Activated CD4-positive, alpha-beta T cell treated with anti-CD3 and anti-CD28 coated beads, Interleukin-2, Interleukin-4, amounts not matched to agents 100 ng/mL and 50 ng/mL, durations not matched to agents 16 hours and 8 hours (primary cell): ENCODE measurements at regions not wholly inside any gene's neighbourhood (a gene's known extent, or its start where the extent isn't known, plus 50 kb on each side); places are given as distances from the start of the nearest gene placed in this dataset.

Source experiments
- DNase-seq: peaks from one replicate; pipeline ENCODE4 v3.0.0-alpha.2; 2020; ENCODE audit warnings: low spot score

DNA sequence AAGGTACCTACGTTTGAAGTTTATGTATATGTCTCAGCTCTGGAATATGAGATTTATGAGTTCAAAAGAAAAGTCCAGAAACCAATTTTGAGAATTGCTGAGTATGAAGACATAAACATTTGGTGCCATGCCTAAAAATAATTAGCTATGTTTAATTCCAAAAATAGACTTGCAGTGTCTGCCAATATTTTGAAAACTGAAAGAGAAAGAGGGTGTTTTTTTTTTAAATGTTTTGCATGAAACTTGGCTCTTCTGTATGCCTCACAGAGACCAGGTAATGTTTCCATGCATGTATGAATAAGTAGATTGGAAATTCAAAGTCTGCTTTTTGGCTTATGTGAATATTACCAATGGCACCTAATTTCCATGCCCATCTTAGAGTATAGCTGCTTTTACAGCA lies 634.4 kb upstream of the C9orf72 start:
- DNase-seq: no peak

DNA sequence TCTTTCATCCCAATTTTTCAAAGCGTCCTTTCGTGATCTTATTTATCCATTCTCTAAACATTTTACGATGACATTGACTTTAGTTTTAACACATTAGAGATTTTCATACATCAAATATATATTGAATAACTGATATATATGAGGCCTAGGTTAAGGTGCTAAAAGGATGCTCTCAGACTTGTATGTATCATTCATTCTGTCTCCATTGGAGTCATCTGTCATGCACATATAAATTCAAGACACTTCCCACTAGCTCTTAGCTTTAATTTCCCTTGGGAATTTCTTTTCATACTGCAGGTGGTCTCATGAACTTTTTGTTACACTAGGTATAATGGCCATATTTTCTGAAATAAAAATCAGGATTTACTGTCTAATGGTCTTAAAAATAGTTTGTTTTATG lies 635.8 kb upstream of the C9orf72 start:
- no peak for DNase-seq

- no peak for DNase-seq
These were observed 639.7 kb upstream of the C9orf72 start for GRCh38 chr9:28212979-28213378.

- DNase-seq: no peak
These were observed 642.4 kb upstream of the C9orf72 start for GRCh38 chr9:28215536-28216299.

DNA sequence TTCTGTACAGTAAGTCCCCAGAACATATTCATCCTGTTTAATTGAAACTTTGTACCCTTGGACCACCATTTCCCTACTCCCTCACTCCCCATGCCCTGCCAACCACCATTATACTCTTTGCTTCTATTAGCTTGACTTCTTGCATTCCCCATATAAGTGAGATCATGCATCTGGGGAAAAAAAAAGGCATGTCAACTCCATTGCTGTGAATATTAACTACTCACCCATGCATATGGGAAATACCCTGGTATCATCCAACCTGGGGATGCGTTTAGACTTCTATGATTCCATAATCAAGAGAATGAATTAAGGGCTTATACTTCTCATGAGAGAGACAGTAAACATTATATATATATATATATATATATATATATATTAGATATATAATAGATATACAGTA lies 659.4 kb upstream of the C9orf72 start:
- DNase-seq: no peak

DNA sequence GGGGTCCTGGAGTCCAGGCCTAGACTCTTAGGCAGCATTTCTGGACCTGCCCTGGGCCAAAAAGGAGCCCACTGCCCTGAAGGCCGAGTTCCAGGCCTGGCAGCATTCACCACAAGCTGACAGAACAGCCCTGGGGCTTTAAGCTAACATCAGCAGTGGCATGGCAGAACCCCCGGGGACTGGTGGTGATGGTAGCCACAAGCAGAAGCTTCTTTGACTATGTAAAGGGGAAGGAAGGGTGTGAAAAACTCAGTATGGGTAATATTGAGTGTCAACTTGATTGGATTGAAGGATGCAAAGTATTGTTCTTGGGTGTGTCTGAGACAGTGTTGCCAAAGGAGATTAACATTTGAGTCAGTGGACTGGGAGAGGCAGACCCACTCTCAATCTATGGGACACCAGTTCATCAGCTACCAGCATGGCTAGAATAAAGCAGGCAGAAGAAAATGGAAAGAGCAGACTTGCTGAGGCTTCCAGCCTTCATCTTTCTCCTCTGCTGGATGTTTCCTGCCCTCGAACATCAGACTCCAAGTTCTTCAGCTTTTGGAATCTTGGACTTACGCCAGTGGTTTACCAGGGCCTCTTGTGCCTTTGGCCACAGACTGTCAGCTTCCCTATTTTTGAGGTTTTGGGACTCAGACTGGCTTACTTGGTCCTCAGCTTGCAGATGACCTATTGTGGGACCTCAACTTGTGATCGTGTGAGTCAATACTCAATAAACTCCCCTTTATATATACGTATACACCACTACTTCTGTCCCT lies 661.0 kb upstream of the C9orf72 start:
- DNase-seq: no peak

- DNase-seq: no peak
These were observed 661.6 kb upstream of the C9orf72 start for GRCh38 chr9:28234894-28235277.

DNA sequence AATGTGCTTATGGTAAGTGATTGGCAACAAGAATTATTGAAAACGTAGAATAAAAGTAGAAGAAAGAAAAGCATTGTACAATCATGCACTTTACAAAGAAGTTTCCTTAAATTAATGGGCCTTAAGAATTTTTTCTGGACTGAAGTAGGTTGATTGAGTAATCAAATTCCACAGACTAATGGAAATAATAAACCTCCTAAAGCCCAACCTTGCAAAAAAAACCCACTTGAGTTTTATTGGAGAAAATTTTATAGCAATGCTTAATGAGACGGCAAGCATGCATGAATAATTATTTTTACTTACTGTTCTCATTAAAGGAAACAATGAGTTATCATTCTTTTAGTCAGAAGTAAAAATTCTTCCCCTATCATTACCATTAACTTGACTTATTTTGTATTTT lies 676.1 kb upstream of the C9orf72 start:
- no peak for DNase-seq

DNA sequence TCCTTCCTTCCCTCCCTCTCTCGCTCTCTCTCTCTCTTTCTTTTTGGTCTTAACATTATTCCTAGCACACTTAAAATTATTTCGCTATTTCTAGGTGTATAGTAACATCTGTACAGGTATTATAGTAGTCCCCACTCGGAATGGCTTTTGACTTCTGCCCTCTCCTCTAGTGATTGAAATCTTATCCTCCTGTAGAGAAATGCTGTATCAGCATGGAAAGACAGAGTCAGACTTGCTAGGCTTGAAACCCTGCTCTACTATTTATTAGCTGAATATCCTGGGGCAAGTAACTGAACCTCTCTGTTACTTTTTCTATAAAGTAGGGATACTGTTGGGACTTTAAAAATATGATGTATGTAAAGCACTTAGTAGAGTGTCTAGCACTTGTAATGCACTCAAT lies 681.9 kb upstream of the C9orf72 start:
- DNase-seq: no peak

GRCh38 chr9:28260330-28260729 lies 687.0 kb upstream of the C9orf72 start:
- no peak for DNase-seq

DNA sequence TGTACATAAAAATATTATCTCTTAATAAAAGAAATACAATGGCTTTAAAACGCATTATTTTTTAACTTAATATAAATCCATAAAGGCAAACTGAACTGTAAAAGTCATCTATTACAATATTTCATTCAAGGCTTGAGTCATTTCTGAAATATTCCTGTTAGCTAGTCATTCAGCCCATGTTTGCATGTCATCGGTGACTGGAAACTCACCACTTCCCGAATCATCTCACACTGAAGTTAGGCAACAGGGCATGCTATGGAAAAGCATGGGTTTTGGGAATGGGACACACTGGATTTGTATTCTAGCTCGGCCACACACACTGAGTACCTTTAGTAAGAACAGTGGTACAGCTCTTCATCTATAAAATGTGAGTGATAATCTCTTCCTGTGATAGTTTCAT lies 691.1 kb upstream of the C9orf72 start:
- DNase-seq: no peak

GRCh38 chr9:28267351-28267750 lies 694.1 kb upstream of the C9orf72 start:
- no peak for DNase-seq

- DNase-seq: no peak
These were observed 696.9 kb upstream of the C9orf72 start for GRCh38 chr9:28270156-28270555.

GRCh38 chr9:28272127-28272526 lies 698.8 kb upstream of the C9orf72 start:
- no peak for DNase-seq

- no peak for DNase-seq
These were observed 714.2 kb upstream of the C9orf72 start for GRCh38 chr9:28287455-28287854.

GRCh38 chr9:28289746-28290145 lies 716.5 kb upstream of the C9orf72 start:
- DNase-seq: no peak

DNA sequence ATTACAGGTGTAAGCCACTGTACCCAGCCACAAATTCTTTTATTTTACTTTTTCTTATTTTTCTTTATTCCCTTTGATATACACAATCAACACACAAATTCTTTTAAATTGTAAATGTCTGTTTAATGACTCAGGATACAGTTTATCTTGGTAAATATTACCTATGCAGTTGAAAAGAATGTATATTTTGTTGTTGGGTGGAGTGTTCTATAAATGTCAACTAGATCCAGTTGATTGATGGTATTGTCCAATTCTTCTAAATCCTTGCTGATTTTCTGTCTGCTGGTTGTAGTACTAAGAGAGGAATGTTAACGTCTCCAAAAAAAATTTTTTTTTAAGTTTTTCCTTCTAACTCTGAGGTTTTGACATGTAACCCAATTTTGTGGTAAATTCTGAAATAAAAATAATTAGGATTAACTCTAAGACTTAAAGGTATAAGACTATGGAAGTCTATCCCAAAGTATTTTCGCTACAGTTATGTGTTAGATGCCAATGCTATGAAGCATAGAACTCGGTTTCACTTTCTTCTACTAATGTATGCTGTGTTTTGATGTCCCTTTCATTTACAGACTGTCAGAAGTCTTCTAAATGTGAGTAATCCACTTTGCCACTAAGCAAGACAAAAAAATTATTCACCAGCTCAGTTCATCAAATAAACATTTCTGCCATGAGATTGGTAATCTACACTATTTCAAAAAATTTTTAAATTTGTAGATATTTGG lies 720.2 kb upstream of the C9orf72 start:
- DNase-seq: no peak

DNA sequence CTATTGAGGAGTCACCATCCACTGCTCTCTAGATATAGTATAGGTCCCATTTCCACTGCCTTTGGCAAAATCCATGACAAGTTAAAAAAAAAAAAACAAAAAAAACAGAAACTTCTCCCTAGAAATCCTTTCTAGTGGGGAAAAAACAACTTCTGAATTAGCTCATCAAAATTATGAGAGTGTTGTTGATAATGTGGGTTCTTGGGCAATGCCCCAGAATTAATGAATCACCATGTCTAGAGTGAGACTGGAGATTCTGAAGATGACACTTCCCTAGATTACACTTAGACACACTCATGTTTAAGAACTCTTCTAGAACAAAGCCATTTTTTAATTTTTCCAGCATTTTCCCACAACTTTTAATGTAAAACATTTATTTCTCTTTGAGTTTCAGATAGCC lies 728.0 kb upstream of the C9orf72 start:
- no peak for DNase-seq

GRCh38 chr9:28317745-28318144 lies 744.5 kb upstream of the C9orf72 start:
- DNase-seq: no peak

DNA sequence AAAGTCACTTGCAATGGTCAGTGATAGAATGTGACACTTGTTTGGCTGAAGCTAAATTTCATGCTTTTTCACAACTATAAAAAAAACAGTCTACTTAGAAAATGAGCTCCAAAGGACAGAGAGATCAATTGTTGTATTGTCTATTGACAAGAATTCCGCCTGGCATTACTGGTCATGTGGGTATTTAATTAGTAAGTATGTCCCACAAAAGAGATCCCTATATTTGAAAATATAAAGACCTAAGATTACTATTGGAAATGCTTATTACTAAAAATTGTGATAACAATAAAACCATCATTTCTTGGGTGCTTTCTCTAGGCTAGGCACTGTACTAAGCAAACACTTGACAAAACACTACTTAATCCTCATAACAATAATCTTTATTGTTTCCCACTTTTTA lies 745.2 kb upstream of the C9orf72 start:
- DNase-seq: no peak

GRCh38 chr9:28319981-28320380 lies 746.7 kb upstream of the C9orf72 start:
- no peak for DNase-seq

- DNase-seq: no peak
These were observed 747.3 kb upstream of the C9orf72 start for GRCh38 chr9:28320616-28321015.

GRCh38 chr9:28329323-28329722 lies 756.0 kb upstream of the C9orf72 start:
- no peak for DNase-seq
